Stomach (tissue), 8 donors: ENCODE measurements at regions not wholly inside any gene's neighbourhood (a gene's known extent, or its start where the extent isn't known, plus 50 kb on each side); places are given as distances from the start of the nearest gene placed in this dataset.

Experiments used
- DNase-seq, 2 donors: peaks; one replicate each; pipeline versions ENCODE4 v3.0.0 to v3.0.0-alpha.2; 2013 to 2019
- H3K27ac ChIP-seq, 5 donors: fragments of 200-600 bp in 4 of 5; sonication (generic) in 4 of 5; one replicate each; pipeline ENCODE4 v1.5.1; 2013 to 2019; ENCODE audit warnings: mild to moderate bottlenecking in 1 of 5, moderate library complexity in 1 of 5
- H3K27me3 ChIP-seq, 3 donors: fragments of 200-600 bp; sonication (generic); one replicate each; pipeline ENCODE4 v1.5.1; 2017 to 2019; ENCODE audit warnings: mixed run types in 1 of 3
- H3K36me3 ChIP-seq, 4 donors: fragments of 200-600 bp; sonication (generic); 1 replicate in 3 of 4; 2 replicates in 1 of 4; pipeline ENCODE4 v1.5.1; 2016 to 2019
- H3K4me1 ChIP-seq, 4 donors: fragments of 200-600 bp; sonication (generic); one replicate each; pipeline ENCODE4 v1.5.1; 2016 to 2019
- H3K4me3 ChIP-seq, 4 donors: fragments of 200-600 bp; sonication (generic) in 3 of 4; one replicate each; pipeline ENCODE4 v1.5.1; 2016 to 2019; ENCODE audit warnings: mild to moderate bottlenecking in 1 of 4
- H3K9me3 ChIP-seq, 4 donors: fragments of 200-600 bp; sonication (generic); one replicate each; pipeline ENCODE4 v1.5.1; 2016 to 2019
- CTCF ChIP-seq, 7 experiments: fragments of 450-650 bp in 4 of 7; fragments of 200-600 bp in 3 of 7; sonication (generic) in 3 of 7; IDR thresholded peaks; one replicate each; pipeline ENCODE4 v1.5.1; 2016 to 2019; ENCODE audit warnings: antibody characterized with exemption in 7 of 7, control low read depth in 2 of 7, mild to moderate bottlenecking in 1 of 7
- EP300 ChIP-seq: sonication (generic); formaldehyde crosslinking; IDR thresholded peaks from one replicate; pipeline ENCODE4 v1.6.1; 2017; ENCODE audit warnings: antibody characterized with exemption
- POLR2A ChIP-seq, 4 donors: fragments of 450-650 bp; IDR thresholded peaks; one replicate each; pipeline ENCODE4 v1.6.1; 2016; ENCODE audit warnings: antibody characterized with exemption in 4 of 4, control low read depth in 2 of 4, mild to moderate bottlenecking in 1 of 4, moderate library complexity in 1 of 4
- POLR2AphosphoS5 ChIP-seq, 3 donors: sonication (generic); formaldehyde crosslinking; IDR thresholded peaks; one replicate each; pipeline ENCODE4 v1.6.1; 2016; ENCODE audit warnings: antibody characterized with exemption in 3 of 3
- WGBS, 5 donors: extraction: QIAGEN DNeasy Blood & Tissue Kit in 3 of 5; methylation state at CpG; one replicate each; pipeline versions ENCODE4 v1.1.5 to v1.1.7; 2013 to 2018; 5-methylcytosine and 5-hydroxymethylcytosine counted together
- intact Hi-C: fragments of 100-400 bp; cut with DNase I; formaldehyde crosslinking; loops from one replicate; pipeline ENCODE4 v1.15.1; 2023; ENCODE audit warnings: low total_unique reads
- donor health status: healthy with polysubstance abuse.
- donor health status: Bipolar disorder and iron deficiency.
- donor health status: healthy.

- Histone ChIP-seq H3K27me3 (peaks cover 0 to under 1% (median 0%) of the 10 kb centered on the region in 3 donors), H3K4me3 (no peak overlapping the region), H3K36me3 (no peaks in the 10 kb centered on the region), H3K4me1 (peaks cover 0 to 35% (median 13%) of the 10 kb centered on the region in 4 donors), H3K27ac (no peak overlapping the region), H3K9me3 (no peaks in the 10 kb centered on the region)
- intact Hi-C loops = no loop called here
- 66 to 82% (median 75%) methylated on average over 4 of the region's 4 CpGs for WGBS, 5 donors
- no peak for DNase-seq
- TF ChIP-seq POLR2A (IDR thresholded peaks at IDR 0.05) (no peak), EP300 (no peak), POLR2AphosphoS5 (IDR thresholded peaks at IDR 0.05) (no peak), CTCF (IDR thresholded peaks at IDR 0.05) (no peak)
Measured at GRCh38 chr11:115698243-115698642, 194.0 kb upstream of the CADM1 start.

- no peak for DNase-seq
- H3K4me1 ChIP-seq = peaks cover 0 to 35% (median 13%) of the 10 kb centered on the region in 4 donors
- peak overlapping the region in 1 of 5 donors; percentile 27 for H3K27ac ChIP-seq
- intact Hi-C loops = no loop called here
- no peak for TF ChIP-seq EP300
- H3K36me3 ChIP-seq = no peaks in the 10 kb centered on the region
- 47 to 58% (median 48%) methylated on average over 4 of the region's 4 CpGs for WGBS, 5 donors
- peaks cover 0 to 5% (median 5%) of the 10 kb centered on the region in 3 donors for H3K27me3 ChIP-seq
- H3K4me3 ChIP-seq = no peak overlapping the region
- no peaks in the 10 kb centered on the region for H3K9me3 ChIP-seq
Measured at GRCh38 chr11:115696563-115696962, 192.3 kb upstream of the CADM1 start.

- intact Hi-C loops = no loop called here
- peaks cover 0 to 34% (median 13%) of the 10 kb centered on the region in 4 donors for H3K4me1 ChIP-seq
- H3K27me3 ChIP-seq = peaks cover 0 to 5% (median 5%) of the 10 kb centered on the region in 3 donors
- H3K4me3 ChIP-seq = no peak overlapping the region
- no peak overlapping the region for H3K27ac ChIP-seq
- TF ChIP-seq POLR2AphosphoS5 (IDR thresholded peaks at IDR 0.05) = no peak
- no peak for TF ChIP-seq EP300
- TF ChIP-seq POLR2A (IDR thresholded peaks at IDR 0.05) = no peak
- no peak for TF ChIP-seq CTCF (IDR thresholded peaks at IDR 0.05)
- no peaks in the 10 kb centered on the region for H3K9me3 ChIP-seq
- 36 to 58% (median 51%) methylated on average over 5 of the region's 5 CpGs for WGBS, 5 donors
- H3K36me3 ChIP-seq = no peaks in the 10 kb centered on the region
- no peak for DNase-seq
Measured at GRCh38 chr11:115695677-115696364, 191.6 kb upstream of the CADM1 start.

GRCh38 chr11:115693002-115693401 is 188.8 kb upstream of the CADM1 start:
- no peak for TF ChIP-seq EP300
- no peak for TF ChIP-seq POLR2A (IDR thresholded peaks at IDR 0.05)
- TF ChIP-seq CTCF (IDR thresholded peaks at IDR 0.05) = no peak
- no peak for TF ChIP-seq POLR2AphosphoS5 (IDR thresholded peaks at IDR 0.05)
- intact Hi-C loops = no loop called here
- DNase-seq = no peak
- H3K36me3 ChIP-seq = no peaks in the 10 kb centered on the region
- H3K27me3 ChIP-seq = peaks cover 0 to 19% (median 12%) of the 10 kb centered on the region in 3 donors
- no peak overlapping the region for H3K27ac ChIP-seq
- H3K4me1 ChIP-seq = peaks cover 0 to 19% (median 8%) of the 10 kb centered on the region in 4 donors
- H3K9me3 ChIP-seq = no peaks in the 10 kb centered on the region
- no peak overlapping the region for H3K4me3 ChIP-seq
- 79 to 91% (median 85%) methylated on average over 3 of the region's 3 CpGs for WGBS, 5 donors

- no peaks in the 10 kb centered on the region for H3K36me3 ChIP-seq
- DNase-seq = no peak
- no peak overlapping the region for H3K4me3 ChIP-seq
- 71 to 93% (median 89%) methylated on average over 3 of the region's 3 CpGs for WGBS, 5 donors
- intact Hi-C loops = no loop called here
- peaks cover 0 to 9% (median 4%) of the 10 kb centered on the region in 4 donors for H3K4me1 ChIP-seq
- H3K9me3 ChIP-seq = no peaks in the 10 kb centered on the region
- TF ChIP-seq POLR2AphosphoS5 (IDR thresholded peaks at IDR 0.05) = no peak
- TF ChIP-seq EP300 = no peak
- TF ChIP-seq CTCF (IDR thresholded peaks at IDR 0.05) = no peak
- no peak for TF ChIP-seq POLR2A (IDR thresholded peaks at IDR 0.05)
- no peak overlapping the region for H3K27ac ChIP-seq
- H3K27me3 ChIP-seq = peaks cover 0 to 20% (median 12%) of the 10 kb centered on the region in 3 donors
Measured at GRCh38 chr11:115691030-115691429, 186.8 kb upstream of the CADM1 start.
